VCaP (cell line): ENCODE measurements at regions not wholly inside any gene's neighbourhood (a gene's known extent, or its start where the extent isn't known, plus 50 kb on each side); places are given as distances from the start of the nearest gene placed in this dataset.

Experiments used
- H3K27ac ChIP-seq: fragments of 450-650 bp; 2 replicates; pipeline ENCODE4 v1.5.1; 2017
- TF ChIP-seq, protein P1 (sequence below): fragments of 450-650 bp; conservative IDR thresholded peaks from 2 replicates; pipeline ENCODE4 v1.5.1; 2017; ENCODE audit warnings: mild to moderate bottlenecking, moderate library complexity

DNA sequence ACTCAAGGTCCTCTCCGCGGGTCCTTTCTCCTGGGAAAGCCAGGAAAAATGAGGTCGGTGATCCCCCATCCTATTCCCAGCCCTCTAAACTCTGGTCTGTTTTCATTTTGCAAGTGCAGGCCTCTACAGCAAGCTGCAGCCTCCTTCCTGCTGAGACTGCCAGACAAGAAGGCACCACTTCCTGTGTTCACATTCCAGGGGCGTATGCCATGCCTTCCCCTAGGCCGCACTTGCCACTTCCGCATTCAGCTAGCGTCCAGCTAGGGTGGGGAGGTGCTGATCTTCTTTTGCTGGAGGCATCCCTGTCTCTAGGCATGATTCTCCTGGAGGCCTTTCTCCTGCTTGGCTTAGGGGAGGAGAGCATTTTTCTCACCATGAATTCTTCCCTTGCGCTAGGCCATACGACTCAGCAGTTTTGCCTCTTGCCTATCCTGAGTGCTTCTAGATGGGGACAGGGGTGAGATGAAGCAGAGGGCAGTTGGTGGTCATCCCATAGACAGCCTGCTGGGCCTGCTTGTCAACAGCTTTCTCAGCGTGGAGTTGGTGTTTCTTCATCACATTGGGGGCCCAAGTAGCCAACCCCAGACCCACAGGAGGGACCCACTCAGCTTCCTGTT, 328.9 kb downstream of the RPS24 start:
- H3K27ac ChIP-seq, result no peak overlapping the region
- TF ChIP-seq, protein P1, sequence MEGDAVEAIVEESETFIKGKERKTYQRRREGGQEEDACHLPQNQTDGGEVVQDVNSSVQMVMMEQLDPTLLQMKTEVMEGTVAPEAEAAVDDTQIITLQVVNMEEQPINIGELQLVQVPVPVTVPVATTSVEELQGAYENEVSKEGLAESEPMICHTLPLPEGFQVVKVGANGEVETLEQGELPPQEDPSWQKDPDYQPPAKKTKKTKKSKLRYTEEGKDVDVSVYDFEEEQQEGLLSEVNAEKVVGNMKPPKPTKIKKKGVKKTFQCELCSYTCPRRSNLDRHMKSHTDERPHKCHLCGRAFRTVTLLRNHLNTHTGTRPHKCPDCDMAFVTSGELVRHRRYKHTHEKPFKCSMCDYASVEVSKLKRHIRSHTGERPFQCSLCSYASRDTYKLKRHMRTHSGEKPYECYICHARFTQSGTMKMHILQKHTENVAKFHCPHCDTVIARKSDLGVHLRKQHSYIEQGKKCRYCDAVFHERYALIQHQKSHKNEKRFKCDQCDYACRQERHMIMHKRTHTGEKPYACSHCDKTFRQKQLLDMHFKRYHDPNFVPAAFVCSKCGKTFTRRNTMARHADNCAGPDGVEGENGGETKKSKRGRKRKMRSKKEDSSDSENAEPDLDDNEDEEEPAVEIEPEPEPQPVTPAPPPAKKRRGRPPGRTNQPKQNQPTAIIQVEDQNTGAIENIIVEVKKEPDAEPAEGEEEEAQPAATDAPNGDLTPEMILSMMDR, result no peak

DNA sequence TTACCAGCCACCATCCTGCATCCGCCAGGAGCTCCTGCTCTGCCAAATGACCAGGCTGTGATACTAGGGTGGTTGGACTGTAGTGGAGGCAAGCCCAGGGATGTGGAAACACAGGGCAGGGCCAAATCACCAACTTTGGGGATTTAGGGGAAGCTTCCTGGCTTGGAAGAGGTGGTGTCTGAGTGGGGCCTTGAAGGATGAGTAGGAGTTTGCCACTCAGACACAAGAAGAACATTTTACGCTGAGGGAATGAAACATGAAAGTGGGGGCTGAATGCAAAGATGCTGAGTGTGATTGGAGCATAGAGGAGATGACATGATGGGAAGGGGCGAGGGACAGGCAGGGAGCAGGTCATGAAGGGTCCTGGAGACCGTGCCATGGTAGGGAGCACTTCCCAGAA, 329.5 kb downstream of the RPS24 start:
- H3K27ac ChIP-seq, result no peak overlapping the region
- TF ChIP-seq, protein P1, result no peak

DNA sequence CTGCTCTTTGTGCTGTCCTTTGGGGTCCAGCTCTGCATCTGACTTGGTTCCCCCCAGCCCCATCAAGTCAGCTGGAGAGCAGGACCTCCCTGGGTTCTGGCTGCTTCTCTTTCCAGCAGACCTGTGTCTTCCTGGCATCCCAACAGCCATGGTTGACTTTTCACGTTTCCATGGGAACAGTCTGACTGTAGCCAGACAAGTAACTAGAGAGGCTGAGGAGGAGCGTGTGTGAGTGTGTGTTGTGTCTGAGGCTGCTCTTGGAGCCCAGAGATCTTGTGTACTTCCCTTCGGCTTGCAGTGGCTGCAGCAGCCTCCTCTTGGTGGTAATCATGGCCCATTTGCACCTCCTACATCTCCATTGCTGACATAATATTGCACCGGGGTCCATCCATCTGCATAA, 332.0 kb downstream of the RPS24 start:
- no peak overlapping the region for H3K27ac ChIP-seq
- TF ChIP-seq, protein P1, result no peak

DNA sequence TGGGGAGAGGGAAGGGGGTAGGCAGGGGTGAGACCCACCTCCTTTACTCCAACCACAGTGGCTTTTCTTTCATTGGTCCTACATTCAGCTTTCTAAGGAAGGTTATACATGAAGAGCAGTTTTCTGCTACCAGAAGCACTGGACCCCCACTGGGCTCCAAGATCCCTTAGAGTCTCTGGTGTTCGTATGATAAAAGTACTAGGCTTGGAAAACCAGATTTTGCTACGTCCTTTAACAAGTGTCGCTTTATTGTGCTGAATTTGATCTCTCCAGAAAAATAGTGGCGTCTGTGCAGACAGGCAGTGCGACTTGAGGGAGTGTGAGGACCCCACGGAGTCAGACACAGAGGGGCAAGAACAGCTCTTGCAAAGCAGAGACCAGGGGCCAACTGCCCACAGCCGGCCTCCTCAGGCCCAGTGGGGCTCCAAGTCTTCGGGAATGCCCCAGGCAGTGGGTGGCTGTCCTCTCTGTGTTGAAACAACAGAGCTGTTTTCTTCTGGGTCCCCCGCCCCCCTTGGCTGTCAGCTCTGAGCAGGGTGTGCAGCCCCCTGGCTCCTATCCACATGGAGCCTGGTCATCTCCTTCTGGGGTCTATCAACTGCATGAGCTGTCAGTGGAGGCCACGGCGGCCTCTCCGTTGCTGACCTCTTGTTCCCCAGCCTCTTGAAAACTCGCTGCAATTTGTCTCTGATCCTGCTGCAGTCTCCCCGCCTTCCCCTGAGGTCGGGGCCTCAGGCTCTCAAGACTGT, 333.2 kb downstream of the RPS24 start:
- TF ChIP-seq, protein P1, result no peak
- no peak overlapping the region for H3K27ac ChIP-seq

DNA sequence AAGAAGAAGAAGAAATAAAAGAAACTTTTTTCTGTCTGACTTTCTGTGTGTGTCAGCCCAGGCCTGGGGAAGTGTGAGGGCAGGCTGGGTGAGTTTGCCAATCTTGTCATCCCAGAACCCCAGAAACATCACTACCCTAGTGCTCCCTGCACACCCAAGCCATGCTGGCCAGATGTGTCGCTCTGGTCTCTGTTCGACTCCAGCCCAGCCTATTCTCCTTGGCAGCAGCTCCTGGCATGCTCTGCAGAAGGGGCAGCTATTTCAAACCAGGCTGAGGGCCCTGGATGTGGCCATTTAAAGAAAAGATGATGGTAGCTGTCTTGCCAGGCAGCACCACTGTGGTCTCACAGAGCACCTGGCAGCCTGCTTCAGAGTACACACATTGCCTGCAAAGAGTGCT, 334.1 kb downstream of the RPS24 start:
- no peak overlapping the region for H3K27ac ChIP-seq
- TF ChIP-seq, protein P1, result no peak

DNA sequence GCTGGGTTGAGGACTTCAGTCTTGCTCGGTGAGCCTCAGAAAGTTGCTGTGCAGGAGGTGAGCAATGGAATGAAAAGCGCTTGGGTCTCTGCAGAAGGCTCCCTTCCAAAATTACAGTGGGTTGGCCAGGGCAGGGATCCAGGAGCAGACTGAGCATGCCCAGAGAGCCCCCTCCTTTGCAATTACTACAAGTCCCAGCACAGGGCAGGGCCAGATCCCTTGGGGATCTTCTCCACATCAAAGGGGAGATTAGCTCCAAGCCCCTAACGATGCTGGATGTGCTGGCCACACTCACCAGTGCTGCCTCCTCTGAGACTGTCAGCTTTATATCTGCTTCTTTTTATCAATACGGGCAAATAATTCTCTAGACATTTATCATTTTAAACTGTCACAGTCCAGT, 337.5 kb downstream of the RPS24 start:
- no peak overlapping the region for H3K27ac ChIP-seq
- TF ChIP-seq, protein P1, result no peak

DNA sequence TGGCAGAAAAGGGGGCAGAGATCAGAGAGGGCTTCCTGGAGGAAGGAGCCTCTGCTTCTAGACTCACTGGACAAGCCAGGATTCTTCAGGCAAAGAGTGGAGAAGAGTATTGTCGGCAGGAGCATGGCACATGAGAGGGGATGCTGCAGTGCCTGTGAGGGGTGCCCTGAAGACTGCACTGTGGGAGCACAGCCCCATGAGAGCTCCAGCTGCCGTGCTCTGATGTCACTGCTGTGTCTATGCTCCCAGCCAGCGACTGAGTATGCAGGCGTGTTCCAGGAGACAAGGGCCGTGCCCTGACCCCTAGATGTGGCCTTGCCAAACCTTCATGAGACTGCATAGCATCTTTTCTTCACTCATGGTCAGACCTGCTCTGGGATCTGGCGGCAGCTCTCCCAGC, 339.1 kb downstream of the RPS24 start:
- TF ChIP-seq, protein P1, result no peak
- H3K27ac ChIP-seq, result no peak overlapping the region
